HEK293 (cell line): ENCODE measurements at regions not wholly inside any gene's neighbourhood (a gene's known extent, or its start where the extent isn't known, plus 50 kb on each side); places are given as distances from the start of the nearest gene placed in this dataset.

ENCODE experiments used
- CTCF ChIA-PET: fragments of 350-600 bp; formaldehyde crosslinking; extraction: SDS; loops from one replicate; lab custom pipeline; 2021; ENCODE audit warnings: antibody characterized with exemption; lab: Yijun Ruan, JAX
- POLR2A ChIA-PET: fragments of 300-600 bp; formaldehyde crosslinking; extraction: SDS; loops from one replicate; lab custom pipeline; 2020; ENCODE audit warnings: antibody characterized with exemption, inconsistent platforms; lab: Yijun Ruan, JAX
- H3K27ac ChIP-seq: fragments of 200-500 bp; sonication (Bioruptor generic); 2 replicates; pipeline ENCODE4 v1.5.1; 2014; ENCODE audit warnings: low read depth, low read length, control low read depth, inconsistent platforms; ENCODE audit errors: extremely low read depth
- H3K36me3 ChIP-seq, 2 experiments: fragments of 200-500 bp in 1 of 2; sonication (Bioruptor generic) in 1 of 2; 1 replicate in 1 of 2; 2 replicates in 1 of 2; pipeline ENCODE4 v1.5.1; 2014 to 2017; ENCODE audit warnings: inconsistent platforms in 2 of 2, low read length in 2 of 2; ENCODE audit not compliant: control insufficient read depth in 2 of 2, insufficient read depth in 1 of 2
- H3K4me1 ChIP-seq: fragments of 200-500 bp; sonication (Bioruptor generic); 2 replicates; pipeline ENCODE4 v1.5.1; 2014; ENCODE audit warnings: mild to moderate bottlenecking, low read length, inconsistent platforms; ENCODE audit not compliant: control insufficient read depth, insufficient read depth
- H3K4me3 ChIP-seq: 2 replicates; pipeline ENCODE4 v1.5.1; 2011; ENCODE audit warnings: low read depth, mild to moderate bottlenecking, control low read depth, low read length, moderate library complexity
- H3K9me3 ChIP-seq: fragments of 200-500 bp; sonication (Bioruptor generic); 2 replicates; pipeline ENCODE4 v1.5.1; 2014; ENCODE audit warnings: low read depth, low read length, inconsistent platforms; ENCODE audit not compliant: control insufficient read depth, insufficient read depth
- GLI4 ChIP-seq: fragments of 450-650 bp; formaldehyde crosslinking; IDR thresholded peaks from 2 replicates; pipeline ENCODE4 v1.5.1; 2016; ENCODE audit warnings: missing biosample characterization, missing genetic modification characterization
- HOXD13 ChIP-seq: sonication (generic); formaldehyde crosslinking; IDR thresholded peaks from 2 replicates; pipeline ENCODE4 v1.8.0; 2022; ENCODE audit warnings: missing genetic modification reagents, borderline replicate concordance
- PRDM1 ChIP-seq: fragments of 450-650 bp; formaldehyde crosslinking; IDR thresholded peaks from 2 replicates; pipeline ENCODE4; 2016; ENCODE audit warnings: missing biosample characterization, missing genetic modification characterization
- PRDM10 ChIP-seq: fragments of 450-650 bp; formaldehyde crosslinking; IDR thresholded peaks from 2 replicates; pipeline ENCODE4 v1.5.1; 2016; ENCODE audit warnings: missing biosample characterization, missing genetic modification characterization
- SETDB1 ChIP-seq: IDR thresholded peaks from one replicate; pipeline ENCODE4 v1.6.1; 2017; ENCODE audit warnings: mild to moderate bottlenecking, low read length, moderate library complexity, mixed read lengths; ENCODE audit not compliant: insufficient read length
- SP2 ChIP-seq: fragments of 450-650 bp; formaldehyde crosslinking; IDR thresholded peaks from 2 replicates; pipeline ENCODE4 v1.5.1; 2016; ENCODE audit warnings: missing biosample characterization, missing genetic modification characterization
- YY1 ChIP-seq: fragments of 450-650 bp; formaldehyde crosslinking; IDR thresholded peaks from 2 replicates; pipeline ENCODE4 v1.5.1; 2018; ENCODE audit warnings: missing biosample characterization, missing genetic modification characterization
- ZBTB8A ChIP-seq: fragments of 450-650 bp; formaldehyde crosslinking; IDR thresholded peaks from 2 replicates; pipeline ENCODE4 v1.5.1; 2016; ENCODE audit warnings: missing biosample characterization, missing genetic modification characterization
- ZNF174 ChIP-seq: fragments of 450-650 bp; formaldehyde crosslinking; IDR thresholded peaks from 2 replicates; pipeline ENCODE4 v1.5.0; 2017; ENCODE audit warnings: missing biosample characterization, mild to moderate bottlenecking, missing genetic modification characterization
- ZNF280C ChIP-seq: fragments of 450-650 bp; formaldehyde crosslinking; IDR thresholded peaks from 2 replicates; pipeline ENCODE4 v1.5.1; 2016; ENCODE audit warnings: missing biosample characterization, missing genetic modification characterization
- ZNF311 ChIP-seq: fragments of 450-650 bp; formaldehyde crosslinking; IDR thresholded peaks from 2 replicates; pipeline ENCODE4 v1.5.1; 2017; ENCODE audit warnings: missing biosample characterization, missing genetic modification characterization, borderline replicate concordance
- ZNF366 ChIP-seq: fragments of 450-650 bp; formaldehyde crosslinking; conservative IDR thresholded peaks from 2 replicates; pipeline ENCODE4 v1.5.1; 2016; ENCODE audit warnings: missing biosample characterization, missing genetic modification characterization
- ZNF391 ChIP-seq: fragments of 450-650 bp; formaldehyde crosslinking; IDR thresholded peaks from 2 replicates; pipeline ENCODE4 v1.5.1; 2016; ENCODE audit warnings: low read depth, missing biosample characterization, missing genetic modification characterization, borderline replicate concordance
- ZNF404 ChIP-seq: fragments of 450-650 bp; formaldehyde crosslinking; IDR thresholded peaks from 2 replicates; pipeline ENCODE4 v1.5.1; 2017; ENCODE audit warnings: missing biosample characterization, missing genetic modification characterization
- ZNF423 ChIP-seq: fragments of 450-650 bp; formaldehyde crosslinking; IDR thresholded peaks from 2 replicates; pipeline ENCODE4 v1.5.1; 2016; ENCODE audit warnings: missing biosample characterization, missing genetic modification characterization
- ZNF600 ChIP-seq: fragments of 450-650 bp; formaldehyde crosslinking; IDR thresholded peaks from 2 replicates; pipeline ENCODE4 v1.5.1; 2016; ENCODE audit warnings: missing biosample characterization, missing genetic modification characterization
- ZNF624 ChIP-seq: fragments of 450-650 bp; formaldehyde crosslinking; IDR thresholded peaks from 2 replicates; pipeline ENCODE4 v1.5.1; 2017; ENCODE audit warnings: missing biosample characterization, missing genetic modification characterization
- ZNF707 ChIP-seq: fragments of 450-650 bp; formaldehyde crosslinking; IDR thresholded peaks from 2 replicates; pipeline ENCODE4 v1.5.1; 2016; ENCODE audit warnings: missing biosample characterization, missing genetic modification characterization
- ZNF843 ChIP-seq: fragments of 450-650 bp; formaldehyde crosslinking; IDR thresholded peaks from 2 replicates; pipeline ENCODE4 v1.5.1; 2016; ENCODE audit warnings: missing biosample characterization, missing genetic modification characterization
- TF ChIP-seq, protein P1 (sequence below): fragments of 450-650 bp; formaldehyde crosslinking; IDR thresholded peaks from 2 replicates; pipeline ENCODE4 v1.5.1; 2016; ENCODE audit warnings: missing biosample characterization, missing genetic modification characterization
- TF ChIP-seq, protein P2 (sequence below): fragments of 450-650 bp; formaldehyde crosslinking; IDR thresholded peaks from 2 replicates; pipeline ENCODE4 v1.5.1; 2016; ENCODE audit warnings: missing biosample characterization, missing genetic modification characterization
- TF ChIP-seq, protein P3 (sequence below): fragments of 450-650 bp; formaldehyde crosslinking; IDR thresholded peaks from 2 replicates; pipeline ENCODE4 v1.5.1; 2017; ENCODE audit warnings: missing biosample characterization, missing genetic modification characterization

DNA sequence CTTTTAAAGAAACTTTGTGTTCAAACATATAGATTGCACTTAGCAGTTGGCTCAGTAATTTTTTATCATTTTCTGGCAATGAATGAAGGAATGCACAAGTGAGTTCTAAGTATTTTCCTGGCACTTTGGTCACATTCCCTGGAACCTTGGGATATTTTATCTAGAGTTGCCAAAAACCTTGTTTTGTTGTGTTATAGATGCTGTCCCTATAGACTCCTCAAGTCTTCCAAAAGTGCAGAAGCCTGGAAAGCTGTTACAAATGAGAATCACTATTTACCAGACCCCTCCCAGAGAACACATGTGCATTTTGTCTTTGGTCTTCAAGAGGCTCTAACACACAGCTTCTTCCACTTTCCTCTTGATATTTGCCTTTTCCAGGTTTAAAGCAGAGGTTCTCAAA lies 108.3 kb downstream of the RND3 start:
- Histone ChIP-seq H3K27ac (no peak overlapping the region), H3K36me3 (no peaks in the 10 kb centered on the region), H3K9me3 (no peaks in the 10 kb centered on the region), H3K4me1 (no peaks in the 10 kb centered on the region), H3K4me3 (no peak overlapping the region)
- ChIA-PET CTCF (interaction anchor here (0.7 kb wide), 1 partner anchor 28 kb away, joined by 3 read pairs; no protein-coding TSS in a partner anchor), POLR2A (no interaction called here)
- TF ChIP-seq, protein P1, sequence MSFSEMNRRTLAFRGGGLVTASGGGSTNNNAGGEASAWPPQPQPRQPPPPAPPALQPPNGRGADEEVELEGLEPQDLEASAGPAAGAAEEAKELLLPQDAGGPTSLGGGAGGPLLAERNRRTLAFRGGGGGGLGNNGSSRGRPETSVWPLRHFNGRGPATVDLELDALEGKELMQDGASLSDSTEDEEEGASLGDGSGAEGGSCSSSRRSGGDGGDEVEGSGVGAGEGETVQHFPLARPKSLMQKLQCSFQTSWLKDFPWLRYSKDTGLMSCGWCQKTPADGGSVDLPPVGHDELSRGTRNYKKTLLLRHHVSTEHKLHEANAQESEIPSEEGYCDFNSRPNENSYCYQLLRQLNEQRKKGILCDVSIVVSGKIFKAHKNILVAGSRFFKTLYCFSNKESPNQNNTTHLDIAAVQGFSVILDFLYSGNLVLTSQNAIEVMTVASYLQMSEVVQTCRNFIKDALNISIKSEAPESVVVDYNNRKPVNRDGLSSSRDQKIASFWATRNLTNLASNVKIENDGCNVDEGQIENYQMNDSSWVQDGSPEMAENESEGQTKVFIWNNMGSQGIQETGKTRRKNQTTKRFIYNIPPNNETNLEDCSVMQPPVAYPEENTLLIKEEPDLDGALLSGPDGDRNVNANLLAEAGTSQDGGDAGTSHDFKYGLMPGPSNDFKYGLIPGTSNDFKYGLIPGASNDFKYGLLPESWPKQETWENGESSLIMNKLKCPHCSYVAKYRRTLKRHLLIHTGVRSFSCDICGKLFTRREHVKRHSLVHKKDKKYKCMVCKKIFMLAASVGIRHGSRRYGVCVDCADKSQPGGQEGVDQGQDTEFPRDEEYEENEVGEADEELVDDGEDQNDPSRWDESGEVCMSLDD (tag by site-specific recombination): no peak
- TF ChIP-seq ZNF174 (tag by site-specific recombination) (no peak), ZNF280C (tag by site-specific recombination) (no peak), ZNF843 (no peak), ZNF707 (no peak), ZNF391 (no peak), ZNF311 (tag by site-specific recombination) (no peak)

DNA sequence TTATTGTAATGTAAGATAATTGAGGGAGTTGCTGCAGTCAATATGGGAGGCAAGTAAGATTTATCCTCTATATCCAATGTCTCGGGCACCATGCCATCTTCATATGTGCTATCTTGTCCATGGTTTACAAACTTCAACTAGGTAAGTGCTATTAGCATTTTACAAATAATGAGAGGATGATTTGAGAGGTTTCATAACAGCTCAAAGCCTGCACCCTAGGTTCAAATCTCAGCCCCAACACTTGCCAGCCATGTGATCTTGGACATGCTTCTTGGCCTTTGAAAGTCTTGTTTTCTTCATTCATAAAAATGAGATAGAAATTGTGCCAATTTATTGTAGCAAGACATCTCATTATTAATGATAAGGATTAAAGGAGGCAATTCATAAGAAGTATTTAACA lies 108.8 kb downstream of the RND3 start:
- Histone ChIP-seq H3K27ac (no peak overlapping the region), H3K4me1 (no peaks in the 10 kb centered on the region), H3K9me3 (no peaks in the 10 kb centered on the region), H3K4me3 (no peak overlapping the region), H3K36me3 (no peaks in the 10 kb centered on the region)
- POLR2A ChIA-PET: no interaction called here
- CTCF ChIA-PET: interaction anchor here (0.7 kb wide), 1 partner anchor 29 kb away, joined by 3 read pairs; no protein-coding TSS in a partner anchor
- TF ChIP-seq, protein P1 (tag by site-specific recombination): no peak
- no peak for TF ChIP-seq PRDM10 (tag by site-specific recombination)
- TF ChIP-seq ZNF600 (tag by site-specific recombination): no peak
- TF ChIP-seq ZNF391: no peak
- no peak for TF ChIP-seq PRDM1
- no peak for TF ChIP-seq ZNF423
- no peak for TF ChIP-seq YY1 (tag by site-specific recombination)
- TF ChIP-seq, protein P2, sequence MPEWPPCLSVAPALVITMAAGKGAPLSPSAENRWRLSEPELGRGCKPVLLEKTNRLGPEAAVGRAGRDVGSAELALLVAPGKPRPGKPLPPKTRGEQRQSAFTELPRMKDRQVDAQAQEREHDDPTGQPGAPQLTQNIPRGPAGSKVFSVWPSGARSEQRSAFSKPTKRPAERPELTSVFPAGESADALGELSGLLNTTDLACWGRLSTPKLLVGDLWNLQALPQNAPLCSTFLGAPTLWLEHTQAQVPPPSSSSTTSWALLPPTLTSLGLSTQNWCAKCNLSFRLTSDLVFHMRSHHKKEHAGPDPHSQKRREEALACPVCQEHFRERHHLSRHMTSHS (tag by site-specific recombination): no peak
- no peak for TF ChIP-seq HOXD13 (CRISPR knock-in tag)
- TF ChIP-seq ZNF624 (tag by site-specific recombination): no peak
- TF ChIP-seq, protein P3, sequence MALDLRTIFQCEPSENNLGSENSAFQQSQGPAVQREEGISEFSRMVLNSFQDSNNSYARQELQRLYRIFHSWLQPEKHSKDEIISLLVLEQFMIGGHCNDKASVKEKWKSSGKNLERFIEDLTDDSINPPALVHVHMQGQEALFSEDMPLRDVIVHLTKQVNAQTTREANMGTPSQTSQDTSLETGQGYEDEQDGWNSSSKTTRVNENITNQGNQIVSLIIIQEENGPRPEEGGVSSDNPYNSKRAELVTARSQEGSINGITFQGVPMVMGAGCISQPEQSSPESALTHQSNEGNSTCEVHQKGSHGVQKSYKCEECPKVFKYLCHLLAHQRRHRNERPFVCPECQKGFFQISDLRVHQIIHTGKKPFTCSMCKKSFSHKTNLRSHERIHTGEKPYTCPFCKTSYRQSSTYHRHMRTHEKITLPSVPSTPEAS: no peak
- no peak for TF ChIP-seq ZNF404 (tag by site-specific recombination)
- TF ChIP-seq ZBTB8A: no peak
- TF ChIP-seq SP2 (tag by site-specific recombination): no peak
- no peak for TF ChIP-seq ZNF366 (tag by site-specific recombination)
- no peak for TF ChIP-seq GLI4 (tag by site-specific recombination)
- TF ChIP-seq SETDB1: no peak
